GM18858 (cell line): ENCODE measurements at regions not wholly inside any gene's neighbourhood (a gene's known extent, or its start where the extent isn't known, plus 50 kb on each side); places are given as distances from the start of the nearest gene placed in this dataset.

Source experiments
- ATAC-seq: cut with Tn5 transposase; IDR thresholded peaks from one replicate; pipeline ENCODE4 v1.9.1; 2021; ENCODE audit not compliant: unreplicated experiment

DNA sequence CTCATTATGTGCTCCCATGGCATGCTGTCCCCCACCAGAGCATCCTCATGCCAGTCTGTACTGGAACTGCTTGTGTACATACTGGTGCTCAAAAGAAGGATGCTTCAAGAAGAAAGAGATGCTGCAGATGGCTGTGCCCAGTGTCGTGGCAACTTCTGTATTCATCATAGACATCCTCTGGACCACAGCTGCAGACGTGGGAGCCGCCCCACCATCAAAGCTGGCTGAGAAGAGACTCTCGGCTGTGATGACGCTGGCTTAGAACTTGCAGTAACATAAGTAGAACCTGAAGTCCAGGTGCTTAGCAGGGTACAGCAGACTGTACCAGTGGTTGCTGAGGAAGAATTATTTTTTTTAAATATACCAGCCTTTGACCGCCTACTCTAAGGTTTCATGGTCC, 112.6 kb upstream of the ARHGAP5 start:
- ATAC-seq, result no peak

DNA sequence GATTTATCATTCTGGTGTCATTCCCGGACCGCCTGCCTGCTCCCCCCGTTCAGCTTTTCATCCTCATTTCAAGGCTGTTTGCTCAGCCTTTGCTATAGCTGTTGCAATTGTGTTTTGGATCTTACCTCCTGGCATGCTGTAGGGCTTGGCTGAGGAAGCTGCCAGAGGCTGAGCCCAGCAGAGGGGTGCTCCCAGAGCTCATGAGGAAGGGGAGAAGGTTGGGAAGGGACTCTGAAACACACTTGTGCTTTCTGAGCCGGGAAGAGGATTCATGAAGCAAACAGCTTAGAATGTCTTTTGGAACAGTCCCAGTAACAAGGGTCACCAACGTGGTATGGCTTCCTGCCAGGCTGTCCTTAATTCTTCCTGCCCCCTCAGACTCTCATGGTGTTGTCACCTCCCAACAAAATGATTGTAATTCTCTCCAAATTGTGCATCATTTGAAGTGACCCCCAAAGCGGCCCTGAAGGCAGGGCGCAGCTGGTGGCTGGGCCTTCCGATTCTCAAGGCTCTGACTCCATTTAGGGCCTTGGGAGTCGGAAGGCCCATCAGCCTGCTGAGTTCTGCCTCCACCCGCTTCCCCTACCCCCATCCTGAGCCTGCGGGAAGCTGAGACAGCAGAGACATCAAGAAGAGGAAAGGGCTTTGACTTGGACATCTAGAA, 111.9 kb upstream of the ARHGAP5 start:
- ATAC-seq, result no peak

- ATAC-seq, result no peak
These were observed 111.1 kb upstream of the ARHGAP5 start for GRCh38 chr14:31965735-31966598.

- ATAC-seq, result no peak
These were observed 110.0 kb upstream of the ARHGAP5 start for GRCh38 chr14:31966896-31967668.

GRCh38 chr14:31967669-31967975, 109.5 kb upstream of the ARHGAP5 start:
- ATAC-seq, result no peak

DNA sequence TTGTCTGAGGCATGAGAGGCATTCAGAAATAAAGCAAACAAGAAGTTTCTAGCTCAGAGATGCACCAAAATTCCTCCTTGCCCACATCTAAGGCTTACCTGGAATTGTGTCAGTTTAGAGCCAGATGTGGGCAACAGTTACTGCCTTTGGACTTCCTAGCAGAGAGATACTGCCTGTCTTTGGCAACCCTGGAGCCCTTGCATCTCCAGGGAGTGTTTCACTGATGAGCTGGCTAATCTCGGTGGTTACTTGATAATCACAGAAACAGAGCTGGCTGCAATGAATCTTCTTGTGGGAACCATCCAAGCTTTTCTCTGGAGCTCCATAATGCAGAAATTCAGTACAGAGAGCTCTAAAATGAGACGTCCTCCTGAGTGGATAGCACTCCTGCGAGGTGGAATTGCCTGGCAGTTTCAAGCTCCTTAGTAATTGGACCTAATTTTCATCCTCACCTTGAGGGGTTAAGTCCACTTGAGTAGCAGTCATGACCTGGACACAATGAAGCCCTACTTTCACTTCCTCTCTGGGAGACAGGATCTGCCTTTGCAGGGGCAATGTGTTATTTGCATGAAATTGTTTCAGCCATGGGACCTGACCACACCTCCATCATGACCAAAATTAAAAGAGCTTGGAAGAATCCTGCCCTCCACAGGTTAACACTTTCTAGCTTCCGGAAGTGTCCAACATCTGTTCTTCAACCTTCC, 108.8 kb upstream of the ARHGAP5 start:
- ATAC-seq, result no peak

DNA sequence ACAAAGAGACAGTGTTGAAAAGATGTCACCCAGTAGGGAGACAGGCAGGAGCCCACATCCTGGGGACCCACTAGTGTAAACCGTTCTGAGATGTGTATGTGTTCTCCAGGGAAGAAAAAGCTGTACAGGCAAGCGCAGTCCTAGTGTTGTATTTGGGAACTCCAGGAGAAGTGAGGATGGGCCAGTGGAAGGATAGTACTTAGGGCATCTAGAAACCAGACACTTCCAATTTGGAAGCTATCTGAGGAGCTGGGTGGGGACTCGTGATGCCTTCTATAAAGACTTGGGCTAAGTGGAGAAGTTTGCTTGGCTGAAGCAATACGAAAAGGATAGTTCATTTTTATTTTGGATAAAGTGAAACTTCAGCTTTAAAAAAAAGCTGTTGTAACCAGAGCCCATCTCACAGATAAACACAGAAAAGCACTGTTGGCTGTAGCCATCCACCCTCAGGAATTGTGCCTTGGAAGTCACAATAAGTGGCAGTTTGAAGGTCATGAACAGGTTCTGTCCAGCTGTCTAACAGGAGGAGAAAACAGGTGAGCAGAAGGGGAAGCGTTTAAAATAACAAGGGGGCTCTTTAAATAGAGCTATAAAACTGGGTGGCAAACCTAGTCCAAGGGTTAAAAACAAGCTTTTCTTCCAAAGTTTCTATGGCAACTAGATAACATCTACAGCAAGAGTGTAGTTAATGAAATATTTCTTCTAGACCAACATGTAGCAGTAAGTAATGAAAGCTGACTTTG, 108.0 kb upstream of the ARHGAP5 start:
- ATAC-seq, result no peak

- ATAC-seq, result no peak
These were observed 107.3 kb upstream of the ARHGAP5 start for GRCh38 chr14:31969699-31970240.

DNA sequence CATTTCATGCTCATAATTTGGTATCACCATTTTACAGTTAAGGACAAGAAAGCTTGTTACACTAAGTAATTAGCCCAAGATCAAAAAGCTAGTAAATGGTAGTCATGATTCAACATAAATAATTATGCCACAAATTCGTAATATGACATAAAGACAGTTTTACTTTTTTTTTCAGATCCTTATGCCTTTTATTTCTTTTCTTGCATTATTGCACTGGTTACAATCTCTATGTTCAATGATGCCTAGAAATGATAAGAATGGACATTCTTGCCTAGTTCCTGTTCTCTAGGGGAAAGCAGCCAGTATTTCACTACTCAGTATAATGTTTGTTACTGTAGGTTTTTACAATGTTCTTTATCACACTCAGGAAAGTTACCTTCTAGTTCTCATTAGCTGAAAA, 106.4 kb upstream of the ARHGAP5 start:
- no peak for ATAC-seq

- no peak for ATAC-seq
These were observed 105.5 kb upstream of the ARHGAP5 start for GRCh38 chr14:31971612-31972011.

DNA sequence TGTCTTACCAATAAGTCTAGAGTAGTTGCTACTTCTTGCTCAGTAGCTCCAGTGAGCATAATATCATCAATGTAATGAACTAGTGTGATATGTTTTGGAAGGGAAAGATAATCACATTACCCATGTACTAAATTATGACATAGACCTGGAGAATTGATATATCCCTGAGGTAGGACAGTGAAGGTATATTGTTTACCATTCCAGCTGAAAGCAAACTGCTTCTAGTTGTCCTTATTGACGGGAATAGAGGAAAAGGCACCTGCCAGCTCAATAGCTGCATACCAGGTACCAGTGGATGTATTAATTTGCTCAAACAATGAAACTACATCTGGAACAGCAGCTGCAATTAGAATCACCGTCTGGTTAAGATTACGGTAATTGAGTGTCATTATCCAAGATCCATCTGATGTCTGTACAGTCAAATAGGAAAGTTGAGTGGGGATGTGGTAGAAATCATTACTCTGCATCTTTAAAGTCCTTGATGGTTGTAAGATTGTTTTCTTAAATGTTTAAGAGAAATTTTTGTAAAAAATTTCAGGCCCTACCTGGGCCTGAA, 100.0 kb upstream of the ARHGAP5 start:
- ATAC-seq, result no peak

DNA sequence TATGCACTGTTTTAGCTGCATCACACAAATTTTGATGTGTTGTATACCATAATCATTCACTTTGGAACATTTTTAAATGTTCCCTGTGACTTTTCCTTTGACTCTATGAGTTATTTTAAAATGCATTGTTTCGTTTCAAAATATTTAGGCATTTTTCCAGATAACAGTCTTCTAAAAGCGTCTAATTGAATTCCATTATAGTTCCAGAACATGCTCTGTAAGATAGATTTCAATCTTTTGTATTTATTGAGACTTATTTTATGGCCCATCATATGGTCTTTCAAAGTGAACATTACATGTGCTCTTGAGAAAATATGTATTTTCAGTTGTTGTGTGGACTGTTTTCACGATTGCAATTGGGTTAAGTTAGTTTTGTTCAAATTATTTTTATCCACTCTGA, 98.7 kb upstream of the ARHGAP5 start:
- no peak for ATAC-seq

GRCh38 chr14:31982642-31983041, 94.5 kb upstream of the ARHGAP5 start:
- no peak for ATAC-seq

DNA sequence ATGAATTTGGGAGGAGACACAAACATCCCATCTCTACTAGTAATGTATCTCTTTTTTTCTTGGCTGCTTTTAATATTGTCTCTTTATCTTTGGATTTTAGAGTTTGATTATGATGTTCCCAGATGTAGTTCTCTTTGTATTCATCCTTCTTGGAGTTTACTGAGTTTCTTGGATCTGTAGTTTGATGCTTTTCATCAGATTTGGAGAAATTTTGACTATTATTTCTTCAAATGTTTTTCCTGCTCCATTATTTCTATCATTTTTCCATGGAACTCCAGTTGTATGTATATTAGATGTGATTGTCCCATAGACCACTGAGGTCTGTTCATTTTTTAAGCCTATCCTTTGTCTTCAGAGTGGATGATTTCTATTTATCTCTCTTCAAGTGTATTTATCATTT, 90.7 kb upstream of the ARHGAP5 start:
- no peak for ATAC-seq

DNA sequence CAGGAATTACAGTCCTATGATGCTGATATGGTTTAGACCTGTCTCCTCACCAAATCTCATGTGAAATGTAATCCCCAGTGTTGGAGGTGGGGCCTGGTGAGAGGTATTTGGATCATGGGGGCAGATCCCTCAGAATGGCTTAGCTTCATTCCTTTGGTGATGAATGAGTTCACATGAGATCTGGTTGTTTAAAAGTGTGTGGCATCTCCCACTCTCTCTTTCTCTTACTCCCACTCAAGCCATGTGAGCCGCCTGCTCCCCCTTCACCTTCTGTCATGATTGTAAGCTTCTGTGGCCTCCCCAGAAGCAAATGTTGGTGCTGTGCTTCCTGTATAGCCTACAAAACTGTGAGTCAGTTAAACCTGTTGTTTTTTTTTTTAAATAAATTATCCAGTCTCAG, 89.4 kb upstream of the ARHGAP5 start:
- no peak for ATAC-seq

DNA sequence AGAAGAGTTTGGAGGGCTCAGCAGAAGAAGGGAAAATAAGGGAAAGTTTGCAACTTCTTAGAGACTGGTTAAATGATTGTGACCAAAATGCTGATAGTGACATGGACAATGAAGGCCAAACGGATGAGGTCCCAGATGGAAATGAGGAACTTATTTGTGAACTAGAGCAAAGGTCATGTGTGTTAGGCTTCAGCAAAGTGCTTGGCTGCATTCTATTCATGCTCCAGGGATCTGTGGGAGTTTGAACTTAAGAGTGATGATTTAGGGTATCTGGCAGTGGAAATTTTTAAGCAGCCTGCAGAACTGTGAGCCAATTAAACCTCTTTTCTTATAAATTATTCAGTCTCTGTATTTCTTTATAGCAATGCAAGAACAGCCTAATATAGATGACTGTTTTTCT, 88.9 kb upstream of the ARHGAP5 start:
- no peak for ATAC-seq

GRCh38 chr14:31990183-31990857, 86.8 kb upstream of the ARHGAP5 start:
- no peak for ATAC-seq

- no peak for ATAC-seq
These were observed 86.1 kb upstream of the ARHGAP5 start for GRCh38 chr14:31990926-31991572.

DNA sequence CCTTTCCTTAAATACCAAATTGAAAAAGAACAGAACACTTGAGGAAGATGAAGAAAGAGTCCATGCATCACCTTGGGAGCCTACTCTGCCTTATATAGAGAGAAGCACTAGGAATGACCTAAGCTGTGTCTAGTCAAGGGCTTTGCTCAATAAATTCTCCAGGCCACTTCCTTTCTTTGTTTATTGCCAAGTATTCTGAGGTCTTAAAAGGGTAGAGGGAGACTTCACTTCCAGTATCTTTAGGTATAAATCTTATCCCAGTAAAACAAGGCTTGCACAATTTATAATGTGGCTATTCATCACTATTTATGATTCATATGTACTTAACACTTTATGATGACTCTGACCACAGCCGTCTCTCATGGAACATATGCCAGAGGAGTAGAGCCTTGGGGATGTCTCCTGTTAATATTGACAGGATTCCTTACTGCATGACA, 85.1 kb upstream of the ARHGAP5 start:
- no peak for ATAC-seq
